ENCODE measurements at regions not wholly inside any gene's neighbourhood (a gene's known extent, or its start where the extent isn't known, plus 50 kb on each side); places are given as distances from the start of the nearest gene placed in this dataset.
"Not testable (repeated sequence)": the region's sequence is repeated elsewhere in the genome, so short reads cannot be mapped to it uniquely, and the experiment has no call there.

- not testable (repeated sequence) for TF ChIP-seq CTCF (IDR thresholded peaks at IDR 0.05; ENCODE audit: low read length); EZH2 (IDR thresholded peaks at IDR 0.05; ENCODE audit: borderline replicate concordance, low read length)
Measured at GRCh38 chr7:65510187-65510538, 136.5 kb downstream of the ZNF92 start.
